ENCODE measurements at regions not wholly inside any gene's neighbourhood (a gene's known extent, or its start where the extent isn't known, plus 50 kb on each side); places are given as distances from the start of the nearest gene placed in this dataset.

DNA sequence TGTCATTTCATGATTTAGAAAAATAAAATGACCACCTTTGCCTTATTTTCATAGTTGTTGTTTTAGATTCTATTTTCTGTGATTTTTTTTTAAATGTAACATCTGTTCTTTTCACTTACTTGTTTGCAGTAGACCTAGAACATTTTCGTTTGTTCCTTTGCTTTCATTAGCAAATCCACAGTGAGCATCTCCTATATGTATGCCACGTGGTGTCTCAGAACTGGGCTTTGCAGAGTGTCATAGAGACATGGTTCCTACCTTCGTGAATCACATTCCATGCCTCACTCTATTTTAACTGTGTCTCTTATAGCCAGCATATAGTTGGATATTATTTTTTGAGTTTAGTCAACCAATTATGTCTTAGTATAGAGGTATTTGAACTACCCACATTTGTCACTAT, 118.2 kb downstream of the KLF13 start:
- intact Hi-C loops (cut with micrococcal nuclease) = no loop called here
- no peaks in the 10 kb centered on the region for H3K27me3 Mint-ChIP-seq
- peaks cover 44% of the 10 kb centered on the region for H3K4me1 Mint-ChIP-seq (ENCODE audit: low read depth)
- no peak overlapping the region for H3K27ac Mint-ChIP-seq
- TF ChIP-seq, protein P1, sequence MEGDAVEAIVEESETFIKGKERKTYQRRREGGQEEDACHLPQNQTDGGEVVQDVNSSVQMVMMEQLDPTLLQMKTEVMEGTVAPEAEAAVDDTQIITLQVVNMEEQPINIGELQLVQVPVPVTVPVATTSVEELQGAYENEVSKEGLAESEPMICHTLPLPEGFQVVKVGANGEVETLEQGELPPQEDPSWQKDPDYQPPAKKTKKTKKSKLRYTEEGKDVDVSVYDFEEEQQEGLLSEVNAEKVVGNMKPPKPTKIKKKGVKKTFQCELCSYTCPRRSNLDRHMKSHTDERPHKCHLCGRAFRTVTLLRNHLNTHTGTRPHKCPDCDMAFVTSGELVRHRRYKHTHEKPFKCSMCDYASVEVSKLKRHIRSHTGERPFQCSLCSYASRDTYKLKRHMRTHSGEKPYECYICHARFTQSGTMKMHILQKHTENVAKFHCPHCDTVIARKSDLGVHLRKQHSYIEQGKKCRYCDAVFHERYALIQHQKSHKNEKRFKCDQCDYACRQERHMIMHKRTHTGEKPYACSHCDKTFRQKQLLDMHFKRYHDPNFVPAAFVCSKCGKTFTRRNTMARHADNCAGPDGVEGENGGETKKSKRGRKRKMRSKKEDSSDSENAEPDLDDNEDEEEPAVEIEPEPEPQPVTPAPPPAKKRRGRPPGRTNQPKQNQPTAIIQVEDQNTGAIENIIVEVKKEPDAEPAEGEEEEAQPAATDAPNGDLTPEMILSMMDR (IDR thresholded peaks at IDR 0.05) = no peak
- no peaks in the 10 kb centered on the region for H3K36me3 Mint-ChIP-seq (ENCODE audit: low read depth)
- CTCF ChIA-PET = interaction anchor here (2.7 to 14.7 kb wide), 2 partner anchors 10 to 44 kb away, joined by 9 to 265 read pairs; no protein-coding TSS in a partner anchor
- H3K4me3 Mint-ChIP-seq = no peak overlapping the region
- DNase-seq (no peak), ATAC-seq (no peak)
- POLR2A ChIA-PET = no interaction called here
- no peaks in the 10 kb centered on the region for H3K9me3 Mint-ChIP-seq

DNA sequence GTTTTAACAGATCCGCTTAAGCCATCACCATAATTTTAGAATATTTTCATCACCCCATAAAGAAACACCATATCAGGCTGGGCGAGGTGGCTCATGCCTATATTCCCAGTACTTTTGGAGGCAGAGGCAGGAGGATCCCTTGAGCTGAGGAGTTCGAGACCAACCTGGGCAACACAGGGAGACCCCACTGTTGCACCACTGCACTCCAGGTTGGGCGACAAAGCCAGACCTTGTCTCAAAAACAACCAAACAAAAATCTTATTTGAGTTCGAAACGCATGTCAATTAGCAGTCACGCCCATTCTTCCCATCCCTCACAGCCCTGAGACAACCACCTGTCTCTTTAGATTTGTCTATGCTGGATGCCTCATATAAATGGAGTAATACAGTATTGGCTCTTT, 119.9 kb downstream of the KLF13 start:
- CTCF ChIA-PET = no interaction called here
- H3K36me3 Mint-ChIP-seq (ENCODE audit: low read depth) = no peaks in the 10 kb centered on the region
- intact Hi-C loops (cut with micrococcal nuclease) = no loop called here
- H3K4me1 Mint-ChIP-seq (ENCODE audit: low read depth) = peaks cover 37% of the 10 kb centered on the region
- DNase-seq (no peak), ATAC-seq (no peak)
- H3K27me3 Mint-ChIP-seq = no peaks in the 10 kb centered on the region
- POLR2A ChIA-PET = no interaction called here
- TF ChIP-seq, protein P1 (IDR thresholded peaks at IDR 0.05) = no peak
- H3K4me3 Mint-ChIP-seq = no peak overlapping the region
- peaks cover 3% of the 10 kb centered on the region for H3K9me3 Mint-ChIP-seq
- no peak overlapping the region for H3K27ac Mint-ChIP-seq

DNA sequence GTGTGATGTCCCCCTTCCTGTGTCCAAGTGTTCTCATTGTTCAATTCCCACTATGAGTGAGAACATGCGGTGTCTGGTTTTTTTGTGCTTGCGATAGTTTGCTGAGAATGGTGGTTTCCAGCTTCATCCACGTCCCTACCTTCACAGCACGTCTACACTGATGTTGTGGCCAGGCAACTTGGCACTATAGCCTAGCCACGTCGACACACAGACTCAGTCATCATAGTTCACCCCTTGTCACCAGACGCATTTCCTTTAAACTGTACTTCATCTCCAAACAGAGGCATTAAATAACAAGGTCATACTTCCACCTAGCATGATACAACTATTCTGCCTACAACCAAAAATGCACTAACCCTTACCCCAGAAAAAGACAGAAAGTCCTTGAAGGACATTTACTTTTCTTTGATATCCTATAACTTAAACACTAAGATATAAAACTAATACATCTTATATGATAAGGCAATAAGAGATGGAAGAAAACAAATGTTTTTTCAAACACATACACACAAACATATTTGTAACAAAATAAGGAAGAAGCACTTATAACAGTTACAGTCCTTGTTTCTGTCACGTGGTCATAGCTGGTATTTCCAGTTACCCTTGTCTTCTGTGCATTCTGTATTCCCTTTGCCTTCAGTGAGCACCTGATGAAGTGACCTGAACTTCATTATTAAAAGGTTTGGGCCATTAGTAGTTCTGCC, 121.4 kb downstream of the KLF13 start:
- TF ChIP-seq, protein P1 (IDR thresholded peaks at IDR 0.05) = no peak
- CTCF ChIA-PET = interaction anchor here (2.3 kb wide), 1 partner anchor 9 kb away, joined by 9 read pairs; no protein-coding TSS in a partner anchor
- Mint-ChIP-seq H3K27ac (no peak overlapping the region), H3K36me3 (ENCODE audit: low read depth) (no peaks in the 10 kb centered on the region), H3K9me3 (peaks cover 3% of the 10 kb centered on the region), H3K4me1 (ENCODE audit: low read depth) (peaks cover 21% of the 10 kb centered on the region), H3K4me3 (no peak overlapping the region), H3K27me3 (no peaks in the 10 kb centered on the region)
- no peak for ATAC-seq
- intact Hi-C loops (cut with micrococcal nuclease) = no loop called here
- DNase-seq = no peak
- POLR2A ChIA-PET = interaction anchor here (1.1 to 1.3 kb wide), 2 partner anchors 9 to 62 kb away, joined by 3 to 4 read pairs; no protein-coding TSS in a partner anchor

DNA sequence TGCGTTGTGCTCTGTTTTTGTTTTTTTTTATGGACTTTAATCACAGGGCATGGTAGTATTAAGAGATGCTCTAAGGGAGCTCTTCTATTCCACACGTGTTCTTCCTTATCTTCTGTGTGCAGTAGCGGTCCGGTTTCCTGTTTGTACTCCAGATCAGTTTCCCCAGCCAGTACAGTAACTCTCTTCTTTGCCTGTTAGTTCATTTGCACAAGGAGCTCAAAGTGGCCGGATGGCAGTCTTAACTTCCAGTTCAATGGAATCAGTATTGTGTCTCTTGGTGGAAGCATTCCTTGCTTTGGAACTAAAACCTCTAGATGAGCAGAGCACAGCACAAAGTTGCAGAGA, 122.0 kb downstream of the KLF13 start:
- intact Hi-C loops (cut with micrococcal nuclease) = no loop called here
- Mint-ChIP-seq H3K4me3 (no peak overlapping the region), H3K36me3 (ENCODE audit: low read depth) (no peaks in the 10 kb centered on the region), H3K27ac (no peak overlapping the region), H3K4me1 (ENCODE audit: low read depth) (peaks cover 17% of the 10 kb centered on the region), H3K27me3 (no peaks in the 10 kb centered on the region), H3K9me3 (peaks cover 3% of the 10 kb centered on the region)
- no peak for DNase-seq
- ChIA-PET POLR2A (interaction anchor here (0.6 to 1.3 kb wide), 3 partner anchors 9 to 81 kb away, joined by 3 to 4 read pairs (median 3); no protein-coding TSS in a partner anchor), CTCF (interaction anchor here (2.3 kb wide), 1 partner anchor 10 kb away, joined by 9 read pairs; no protein-coding TSS in a partner anchor)
- TF ChIP-seq, protein P1 (IDR thresholded peaks at IDR 0.05) = no peak
- no peak for ATAC-seq

Measured in activated CD8-positive, alpha-beta T cell treated with anti-CD3 and anti-CD28 coated beads for 36 hours (primary cell).